ENCODE measurements at regions not wholly inside any gene's neighbourhood (a gene's known extent, or its start where the extent isn't known, plus 50 kb on each side); places are given as distances from the start of the nearest gene placed in this dataset.

DNA sequence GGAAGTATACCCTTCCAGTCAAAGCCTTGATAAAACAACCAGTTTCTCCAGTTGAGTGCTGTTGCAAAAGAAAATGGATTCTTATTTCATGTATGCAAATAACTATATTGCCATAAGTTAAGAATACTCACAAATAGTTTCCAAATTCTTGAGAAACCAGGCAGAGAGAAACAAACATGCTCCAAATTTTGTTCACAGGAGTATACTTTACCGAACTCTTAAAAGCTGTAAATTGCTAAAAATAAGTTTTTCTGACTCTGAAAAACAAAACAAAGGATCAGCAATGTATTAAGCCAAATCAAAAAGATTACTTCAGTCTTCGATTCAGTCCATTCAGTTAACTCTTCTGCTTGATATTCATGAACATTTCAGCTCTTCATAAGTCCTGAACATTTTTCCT lies 646.5 kb downstream of the MCTP2 start:
- H3K79me2 ChIP-seq (ENCODE audit: insufficient read depth), result no peaks in the 10 kb centered on the region
- no peaks in the 10 kb centered on the region for H4K20me1 ChIP-seq (ENCODE audit: insufficient read depth)
- no peak overlapping the region for H3K9ac ChIP-seq
- H3K27me3 ChIP-seq (ENCODE audit: insufficient read depth), result no peaks in the 10 kb centered on the region
- no peaks in the 10 kb centered on the region for H3K4me1 ChIP-seq (ENCODE audit: control insufficient read depth in 1 of 2, insufficient read depth in 2 of 2, low read depth in 1 of 2, low read length in 1 of 2)
- no peak overlapping the region for H3K4me2 ChIP-seq
- WGBS (ENCODE audit: low lambda C conversion rate), result 0% methylated on average over 2 of the region's 2 CpGs
- no peaks in the 10 kb centered on the region for H3K9me2 ChIP-seq
- ChIA-PET POLR2A (no interaction called here), CTCF (no interaction called here)
- H3K4me3 ChIP-seq (ENCODE audit: low read depth in 2 of 2, low read length in 1 of 2), result no peak overlapping the region
- H3K9me3 ChIP-seq, result no peaks in the 10 kb centered on the region
- no peak overlapping the region for H2AFZ ChIP-seq (ENCODE audit: low read depth)
- no peak overlapping the region for H3K27ac ChIP-seq (ENCODE audit: low read depth in 2 of 2, low read length in 1 of 2)
- no peak for DNase-seq
- TF ChIP-seq, protein P1, sequence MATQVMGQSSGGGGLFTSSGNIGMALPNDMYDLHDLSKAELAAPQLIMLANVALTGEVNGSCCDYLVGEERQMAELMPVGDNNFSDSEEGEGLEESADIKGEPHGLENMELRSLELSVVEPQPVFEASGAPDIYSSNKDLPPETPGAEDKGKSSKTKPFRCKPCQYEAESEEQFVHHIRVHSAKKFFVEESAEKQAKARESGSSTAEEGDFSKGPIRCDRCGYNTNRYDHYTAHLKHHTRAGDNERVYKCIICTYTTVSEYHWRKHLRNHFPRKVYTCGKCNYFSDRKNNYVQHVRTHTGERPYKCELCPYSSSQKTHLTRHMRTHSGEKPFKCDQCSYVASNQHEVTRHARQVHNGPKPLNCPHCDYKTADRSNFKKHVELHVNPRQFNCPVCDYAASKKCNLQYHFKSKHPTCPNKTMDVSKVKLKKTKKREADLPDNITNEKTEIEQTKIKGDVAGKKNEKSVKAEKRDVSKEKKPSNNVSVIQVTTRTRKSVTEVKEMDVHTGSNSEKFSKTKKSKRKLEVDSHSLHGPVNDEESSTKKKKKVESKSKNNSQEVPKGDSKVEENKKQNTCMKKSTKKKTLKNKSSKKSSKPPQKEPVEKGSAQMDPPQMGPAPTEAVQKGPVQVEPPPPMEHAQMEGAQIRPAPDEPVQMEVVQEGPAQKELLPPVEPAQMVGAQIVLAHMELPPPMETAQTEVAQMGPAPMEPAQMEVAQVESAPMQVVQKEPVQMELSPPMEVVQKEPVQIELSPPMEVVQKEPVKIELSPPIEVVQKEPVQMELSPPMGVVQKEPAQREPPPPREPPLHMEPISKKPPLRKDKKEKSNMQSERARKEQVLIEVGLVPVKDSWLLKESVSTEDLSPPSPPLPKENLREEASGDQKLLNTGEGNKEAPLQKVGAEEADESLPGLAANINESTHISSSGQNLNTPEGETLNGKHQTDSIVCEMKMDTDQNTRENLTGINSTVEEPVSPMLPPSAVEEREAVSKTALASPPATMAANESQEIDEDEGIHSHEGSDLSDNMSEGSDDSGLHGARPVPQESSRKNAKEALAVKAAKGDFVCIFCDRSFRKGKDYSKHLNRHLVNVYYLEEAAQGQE (IDR thresholded peaks at IDR 0.05; ENCODE audit: low read depth, low read length), result no peak
- no peak for TF ChIP-seq TCF12 (IDR thresholded peaks at IDR 0.05)
- TF ChIP-seq, protein P2, sequence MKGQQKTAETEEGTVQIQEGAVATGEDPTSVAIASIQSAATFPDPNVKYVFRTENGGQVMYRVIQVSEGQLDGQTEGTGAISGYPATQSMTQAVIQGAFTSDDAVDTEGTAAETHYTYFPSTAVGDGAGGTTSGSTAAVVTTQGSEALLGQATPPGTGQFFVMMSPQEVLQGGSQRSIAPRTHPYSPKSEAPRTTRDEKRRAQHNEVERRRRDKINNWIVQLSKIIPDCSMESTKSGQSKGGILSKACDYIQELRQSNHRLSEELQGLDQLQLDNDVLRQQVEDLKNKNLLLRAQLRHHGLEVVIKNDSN (IDR thresholded peaks at IDR 0.05; ENCODE audit: borderline replicate concordance, low read depth), result no peak
- no peak for TF ChIP-seq RCOR1 (IDR thresholded peaks at IDR 0.05; ENCODE audit: low read length)
- no peak for TF ChIP-seq FOXJ3 (CRISPR knock-in tag; IDR thresholded peaks at IDR 0.05)
- TF ChIP-seq JUND (IDR thresholded peaks at IDR 0.05), result no peak
- no peak for TF ChIP-seq YY1 (IDR thresholded peaks at IDR 0.05; ENCODE audit: low read depth)
- no peaks in the 10 kb centered on the region for H3K36me3 ChIP-seq (replicated peaks in 1 of 2; ENCODE audit: control insufficient read depth in 1 of 2, insufficient read depth in 2 of 2, low read length in 1 of 2)
- no peaks in the 10 kb centered on the region for H3F3A ChIP-seq (replicated peaks; ENCODE audit: insufficient read depth)

DNA sequence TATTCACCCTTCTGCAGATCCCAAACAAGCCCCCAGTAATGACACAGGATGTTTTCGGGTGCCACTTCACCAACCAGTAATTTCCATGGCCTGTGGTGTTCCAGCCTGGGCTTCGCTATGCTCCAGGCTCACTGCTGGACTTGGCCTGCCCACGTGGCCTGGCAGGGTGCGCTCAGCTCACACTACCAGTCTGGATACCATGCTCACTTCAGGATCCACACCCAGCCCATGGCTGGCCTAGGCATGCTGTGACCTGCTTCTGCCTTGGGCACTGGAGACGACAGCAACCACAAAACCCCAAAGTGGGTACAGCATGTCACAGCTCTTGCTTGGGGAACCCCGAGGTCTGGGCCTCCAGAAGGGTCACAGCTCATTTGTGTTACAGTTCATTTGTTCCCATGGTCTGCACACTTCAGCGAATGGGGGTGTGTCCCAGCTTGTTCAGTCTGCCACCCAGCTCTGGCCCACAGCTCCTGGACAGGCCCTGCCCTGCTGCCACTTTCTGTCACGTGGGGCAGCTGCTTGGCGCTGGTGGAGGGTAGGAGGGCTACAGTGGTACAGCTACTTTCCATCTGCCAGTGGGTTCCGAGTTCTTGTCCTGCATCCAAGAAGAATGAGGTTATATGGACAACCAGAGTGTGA lies 650.8 kb downstream of the MCTP2 start:
- Histone ChIP-seq H3K4me2 (no peak overlapping the region), H3K4me3 (ENCODE audit: low read depth in 2 of 2, low read length in 1 of 2) (no peak overlapping the region), H4K20me1 (ENCODE audit: insufficient read depth) (no peaks in the 10 kb centered on the region), H3K4me1 (ENCODE audit: control insufficient read depth in 1 of 2, insufficient read depth in 2 of 2, low read depth in 1 of 2, low read length in 1 of 2) (no peaks in the 10 kb centered on the region), H3K79me2 (ENCODE audit: insufficient read depth) (no peaks in the 10 kb centered on the region), H3K27ac (ENCODE audit: low read depth in 2 of 2, low read length in 1 of 2) (no peak overlapping the region), H3K36me3 (replicated peaks in 1 of 2; ENCODE audit: control insufficient read depth in 1 of 2, insufficient read depth in 2 of 2, low read length in 1 of 2) (no peaks in the 10 kb centered on the region), H3K9me2 (no peaks in the 10 kb centered on the region), H3K9ac (no peak overlapping the region), H3K9me3 (no peaks in the 10 kb centered on the region), H3K27me3 (ENCODE audit: insufficient read depth) (no peaks in the 10 kb centered on the region), H2AFZ (ENCODE audit: low read depth) (no peak overlapping the region), H3F3A (replicated peaks; ENCODE audit: insufficient read depth) (no peaks in the 10 kb centered on the region)
- DNase-seq, result no peak
- ChIA-PET CTCF (no interaction called here), POLR2A (no interaction called here)
- 1% methylated on average over 7 of the region's 10 CpGs for WGBS (ENCODE audit: low lambda C conversion rate)
- TF ChIP-seq JUND (IDR thresholded peaks at IDR 0.05) (no peak), MEF2A (IDR thresholded peaks at IDR 0.05; ENCODE audit: borderline replicate concordance, low read depth) (no peak), GABPA (IDR thresholded peaks at IDR 0.05; ENCODE audit: low read depth) (no peak), NRF1 (IDR thresholded peaks at IDR 0.05; ENCODE audit: low read depth, low read length) (no peak), YY1 (IDR thresholded peaks at IDR 0.05; ENCODE audit: low read depth) (no peak), CHD2 (IDR thresholded peaks at IDR 0.05; ENCODE audit: low read length, partially characterized antibody) (no peak), TCF12 (IDR thresholded peaks at IDR 0.05) (no peak), EP300 (IDR thresholded peaks at IDR 0.05; ENCODE audit: borderline replicate concordance in 1 of 2, low read depth in 1 of 2, low read length in 1 of 2) (no peak)
- TF ChIP-seq, protein P3, sequence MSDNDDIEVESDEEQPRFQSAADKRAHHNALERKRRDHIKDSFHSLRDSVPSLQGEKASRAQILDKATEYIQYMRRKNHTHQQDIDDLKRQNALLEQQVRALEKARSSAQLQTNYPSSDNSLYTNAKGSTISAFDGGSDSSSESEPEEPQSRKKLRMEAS (IDR thresholded peaks at IDR 0.05; ENCODE audit: low read depth), result no peak
